ENCODE measurements at regions not wholly inside any gene's neighbourhood (a gene's known extent, or its start where the extent isn't known, plus 50 kb on each side); places are given as distances from the start of the nearest gene placed in this dataset.

GRCh38 chr5:106545325-106545724 is 1125.4 kb downstream of the EFNA5 start:
- no peak for ATAC-seq
- no peaks in the 10 kb centered on the region for H3K4me1 ChIP-seq
- H3K27me3 ChIP-seq, result no peaks in the 10 kb centered on the region
- no peak for DNase-seq
- intact Hi-C loops (cut with DNase I; ENCODE audit: low total_unique reads), result no loop called here
- no peak overlapping the region for H3K27ac ChIP-seq
- H3K9me3 ChIP-seq, result peaks cover 0 to 5% (median 5%) of the 10 kb centered on the region in 3 donors
- TF ChIP-seq CTCF (IDR thresholded peaks at IDR 0.05 in 4 of 5, conservative IDR thresholded peaks at IDR 0.05 in 1 of 5) (no peak), POLR2A (IDR thresholded peaks at IDR 0.05) (no peak)
- no peaks in the 10 kb centered on the region for H3K36me3 ChIP-seq
- no peak overlapping the region for H3K4me3 ChIP-seq
- in situ Hi-C loops (cut with MboI; ENCODE audit: low sequenced_read_pairs in 4 of 4), result no loop called here

GRCh38 chr5:106543330-106543729 is 1127.4 kb downstream of the EFNA5 start:
- Histone ChIP-seq H3K4me3 (no peak overlapping the region), H3K27ac (no peak overlapping the region), H3K4me1 (no peaks in the 10 kb centered on the region), H3K9me3 (peaks cover 0 to 5% (median 5%) of the 10 kb centered on the region in 3 donors), H3K27me3 (no peaks in the 10 kb centered on the region), H3K36me3 (no peaks in the 10 kb centered on the region)
- ATAC-seq, result no peak
- TF ChIP-seq POLR2A (IDR thresholded peaks at IDR 0.05) (no peak), CTCF (IDR thresholded peaks at IDR 0.05 in 4 of 5, conservative IDR thresholded peaks at IDR 0.05 in 1 of 5) (no peak)
- intact Hi-C loops (cut with DNase I; ENCODE audit: low total_unique reads) (no loop called here), in situ Hi-C loops (cut with MboI; ENCODE audit: low sequenced_read_pairs in 4 of 4) (no loop called here)
- no peak for DNase-seq

GRCh38 chr5:106530150-106530549 is 1140.6 kb downstream of the EFNA5 start:
- intact Hi-C loops (cut with DNase I; ENCODE audit: low total_unique reads), result no loop called here
- ATAC-seq (no peak), DNase-seq (no peak)
- no peaks in the 10 kb centered on the region for H3K36me3 ChIP-seq
- H3K27me3 ChIP-seq, result no peaks in the 10 kb centered on the region
- no peak for TF ChIP-seq POLR2A (IDR thresholded peaks at IDR 0.05)
- TF ChIP-seq CTCF (IDR thresholded peaks at IDR 0.05 in 4 of 5, conservative IDR thresholded peaks at IDR 0.05 in 1 of 5), result no peak
- no peaks in the 10 kb centered on the region for H3K4me1 ChIP-seq
- no peak overlapping the region for H3K4me3 ChIP-seq
- in situ Hi-C loops (cut with MboI; ENCODE audit: low sequenced_read_pairs in 4 of 4), result no loop called here
- no peak overlapping the region for H3K27ac ChIP-seq
- H3K9me3 ChIP-seq, result no peaks in the 10 kb centered on the region

GRCh38 chr5:106525438-106525837 is 1145.3 kb downstream of the EFNA5 start:
- Histone ChIP-seq H3K4me1 (no peaks in the 10 kb centered on the region), H3K9me3 (no peaks in the 10 kb centered on the region), H3K27me3 (no peaks in the 10 kb centered on the region), H3K4me3 (no peak overlapping the region), H3K27ac (no peak overlapping the region), H3K36me3 (no peaks in the 10 kb centered on the region)
- ATAC-seq, result no peak
- DNase-seq, result no peak
- TF ChIP-seq CTCF (IDR thresholded peaks at IDR 0.05 in 4 of 5, conservative IDR thresholded peaks at IDR 0.05 in 1 of 5), result no peak
- TF ChIP-seq POLR2A (IDR thresholded peaks at IDR 0.05), result no peak
- in situ Hi-C loops (cut with MboI; ENCODE audit: low sequenced_read_pairs in 4 of 4) (no loop called here), intact Hi-C loops (cut with DNase I; ENCODE audit: low total_unique reads) (no loop called here)

- H3K27ac ChIP-seq, result no peak overlapping the region
- no peaks in the 10 kb centered on the region for H3K4me1 ChIP-seq
- H3K36me3 ChIP-seq, result no peaks in the 10 kb centered on the region
- ATAC-seq, result no peak
- intact Hi-C loops (cut with DNase I; ENCODE audit: low total_unique reads) (no loop called here), in situ Hi-C loops (cut with MboI; ENCODE audit: low sequenced_read_pairs in 4 of 4) (no loop called here)
- DNase-seq, result no peak
- no peaks in the 10 kb centered on the region for H3K27me3 ChIP-seq
- H3K9me3 ChIP-seq, result no peaks in the 10 kb centered on the region
- H3K4me3 ChIP-seq, result no peak overlapping the region
- TF ChIP-seq CTCF (IDR thresholded peaks at IDR 0.05 in 4 of 5, conservative IDR thresholded peaks at IDR 0.05 in 1 of 5) (no peak), POLR2A (IDR thresholded peaks at IDR 0.05) (no peak)
These were observed 1146.9 kb downstream of the EFNA5 start for GRCh38 chr5:106523852-106524251.
